Fibroblast of skin of right quadriceps (primary cell): ENCODE measurements at regions not wholly inside any gene's neighbourhood (a gene's known extent, or its start where the extent isn't known, plus 50 kb on each side); places are given as distances from the start of the nearest gene placed in this dataset.

Source experiments
- DNase-seq: peaks from one replicate; pipeline ENCODE4 v3.0.0-alpha.2; 2013

DNA sequence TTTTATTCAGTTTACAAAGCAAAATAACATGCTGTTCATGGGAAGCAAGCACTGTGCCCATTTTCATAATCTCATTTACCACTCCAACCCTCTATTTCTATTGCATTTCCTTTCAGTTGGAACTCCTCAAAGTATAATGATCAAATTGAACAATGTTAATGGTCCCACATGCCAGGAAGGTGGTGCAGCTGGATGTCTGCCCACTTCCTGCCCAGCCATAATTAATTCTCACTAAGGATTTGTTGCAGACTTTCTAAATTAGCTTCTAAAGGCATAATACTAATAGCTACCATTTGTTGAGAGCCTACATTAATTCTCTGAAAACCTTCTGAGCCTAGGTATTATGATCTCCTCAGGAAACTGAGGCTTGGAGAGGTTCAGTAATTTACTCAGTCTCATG is 316.1 kb upstream of the TPM1 start:
- no peak for DNase-seq

DNA sequence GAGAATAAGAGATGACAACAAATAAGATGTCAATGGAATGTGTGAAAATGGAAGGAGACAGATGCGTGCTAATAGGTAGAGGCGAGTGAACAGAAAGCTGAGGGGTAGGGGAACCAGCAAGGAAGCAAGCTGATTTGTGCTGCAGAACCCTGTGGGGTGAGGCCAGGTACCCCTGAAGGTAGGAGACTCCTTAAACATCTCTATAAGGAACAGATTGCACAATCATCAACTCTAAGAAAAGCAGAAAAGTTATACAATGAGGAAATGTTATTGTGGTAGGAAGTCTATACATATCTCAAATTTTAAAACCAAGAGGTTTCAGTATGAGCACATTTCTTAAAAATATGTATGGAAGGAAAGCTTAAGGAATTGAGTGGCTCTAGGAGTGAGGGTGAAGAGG is 315.0 kb upstream of the TPM1 start:
- DNase-seq = no peak

DNA sequence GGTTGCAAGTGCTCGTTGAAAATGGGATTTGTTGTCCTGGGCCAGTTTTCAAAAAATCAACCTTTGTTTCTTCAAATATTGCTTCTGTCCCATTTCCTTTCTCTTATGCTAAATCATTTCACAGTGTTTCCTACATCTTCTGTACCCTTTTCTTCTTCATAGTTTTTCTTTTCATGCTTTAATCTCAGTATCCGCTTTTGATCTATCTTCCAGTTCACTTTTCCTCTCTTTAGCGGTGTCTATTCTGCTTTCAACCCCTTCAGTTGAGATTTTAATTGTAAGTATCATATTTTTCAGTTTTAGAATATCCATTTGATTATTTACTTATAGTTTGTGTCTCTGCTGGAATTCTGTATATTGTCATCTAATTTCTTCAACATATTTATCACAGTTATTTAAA is 311.7 kb upstream of the TPM1 start:
- DNase-seq = no peak

DNA sequence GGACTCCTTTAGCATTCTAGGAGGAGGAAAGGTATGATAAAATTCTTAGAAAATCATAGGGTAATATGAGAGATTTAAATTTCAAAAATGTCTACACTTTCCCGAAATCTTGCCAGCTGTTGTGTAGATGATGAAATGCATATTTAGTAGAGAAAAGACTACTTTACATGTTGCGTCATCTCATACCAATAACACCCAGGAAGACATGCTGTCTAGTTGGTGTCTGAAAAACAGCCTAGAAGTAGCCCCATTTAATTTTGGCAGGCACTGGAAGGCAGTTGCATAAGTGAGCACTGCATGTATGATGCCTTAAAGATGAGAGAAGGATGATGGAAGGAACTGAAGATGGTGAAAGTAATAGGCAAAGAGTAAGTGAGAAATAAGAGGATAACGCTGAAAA is 310.5 kb upstream of the TPM1 start:
- DNase-seq = peak; percentile 20

DNA sequence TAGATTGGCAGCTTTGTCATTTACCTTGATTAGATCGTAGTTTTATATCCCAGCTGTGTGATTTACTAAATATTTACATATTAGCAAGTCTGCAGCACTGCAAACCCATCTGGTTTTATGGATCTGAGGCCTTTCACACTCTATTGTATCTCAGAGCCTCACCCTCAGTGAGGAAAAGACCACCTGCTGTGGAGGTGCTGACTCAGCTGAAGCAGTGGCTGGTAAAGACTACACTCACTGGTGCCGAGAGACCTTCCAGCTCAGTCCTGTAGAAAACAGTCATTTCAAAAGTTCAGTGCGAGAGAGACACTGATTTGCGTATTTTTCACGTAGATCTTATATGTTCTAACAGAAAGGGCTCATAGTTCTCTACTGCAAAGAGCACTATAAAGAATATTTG is 307.8 kb upstream of the TPM1 start:
- peak; percentile 45 for DNase-seq

DNA sequence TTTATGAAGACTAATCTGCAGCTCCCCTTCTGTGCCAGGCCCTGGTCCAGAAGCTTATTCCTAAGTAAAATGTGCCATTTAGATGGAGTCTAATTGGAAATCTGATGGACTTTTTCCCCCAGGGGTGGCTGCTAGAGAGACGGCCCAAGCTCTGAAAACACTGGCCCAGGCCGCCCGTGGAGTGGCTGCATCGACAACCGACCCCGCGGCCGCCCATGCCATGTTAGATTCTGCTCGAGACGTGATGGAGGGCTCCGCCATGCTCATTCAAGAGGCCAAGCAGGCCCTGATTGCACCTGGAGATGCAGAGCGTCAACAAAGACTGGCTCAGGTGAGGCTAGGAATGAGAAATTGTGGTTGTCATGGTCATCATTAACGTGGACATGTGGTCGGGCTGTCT is 305.8 kb upstream of the TPM1 start:
- DNase-seq = no peak

DNA sequence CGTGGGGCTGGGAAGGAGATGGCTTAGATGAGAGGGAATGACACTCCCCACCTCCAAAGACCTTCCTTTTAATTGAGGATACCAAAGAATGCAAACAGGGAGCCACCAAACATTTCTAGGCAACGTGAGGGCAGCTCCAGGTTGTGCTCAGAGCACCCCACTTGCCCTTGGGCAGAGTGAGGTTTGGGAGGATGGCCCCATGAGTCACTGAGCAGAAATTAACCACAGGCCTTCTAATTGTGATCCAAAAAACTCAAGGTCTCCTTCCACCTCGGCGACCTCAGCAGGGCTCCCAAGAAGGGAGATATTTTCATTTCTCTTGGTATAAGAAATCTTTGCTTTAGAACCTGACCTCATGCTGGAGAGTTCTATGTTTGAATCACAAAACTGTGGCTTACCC is 305.0 kb upstream of the TPM1 start:
- no peak for DNase-seq

DNA sequence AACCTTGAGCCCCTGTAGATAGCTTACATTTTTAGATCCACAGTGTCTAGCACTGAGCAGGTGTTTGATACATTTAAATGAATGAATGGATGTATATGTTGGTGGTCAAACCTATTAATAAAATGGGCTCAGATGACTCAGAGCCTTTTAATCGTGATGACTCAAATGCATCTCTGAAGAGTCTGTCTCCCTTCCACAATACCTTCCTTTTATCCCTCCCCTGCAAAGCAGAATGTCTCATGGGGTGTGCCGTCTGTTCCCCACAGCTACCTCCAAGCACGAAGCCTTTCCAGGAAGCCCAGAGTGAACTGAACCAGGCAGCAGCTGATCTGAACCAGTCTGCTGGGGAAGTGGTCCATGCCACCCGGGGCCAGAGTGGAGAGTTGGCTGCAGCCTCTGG is 303.5 kb upstream of the TPM1 start:
- peak; percentile 74 for DNase-seq

DNA sequence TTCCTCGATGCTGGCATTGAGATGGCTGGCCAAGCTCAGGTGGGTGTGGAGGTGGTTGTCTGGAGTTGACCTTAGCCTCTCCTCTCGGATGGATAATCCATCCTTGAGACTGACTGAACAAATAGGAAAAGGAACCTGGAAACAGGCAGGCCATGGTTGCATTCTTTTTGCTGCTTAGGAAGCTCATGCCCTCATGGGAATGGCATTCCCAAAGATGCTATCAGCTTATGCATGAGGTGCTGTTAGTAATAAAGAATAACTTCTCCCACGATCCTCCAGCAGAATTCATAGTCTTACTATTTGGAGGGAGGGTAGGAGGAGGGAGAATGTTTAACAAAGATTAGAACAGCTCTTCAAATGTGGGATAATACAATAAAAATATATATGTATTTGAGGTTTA is 303.0 kb upstream of the TPM1 start:
- peak; percentile 79 for DNase-seq

DNA sequence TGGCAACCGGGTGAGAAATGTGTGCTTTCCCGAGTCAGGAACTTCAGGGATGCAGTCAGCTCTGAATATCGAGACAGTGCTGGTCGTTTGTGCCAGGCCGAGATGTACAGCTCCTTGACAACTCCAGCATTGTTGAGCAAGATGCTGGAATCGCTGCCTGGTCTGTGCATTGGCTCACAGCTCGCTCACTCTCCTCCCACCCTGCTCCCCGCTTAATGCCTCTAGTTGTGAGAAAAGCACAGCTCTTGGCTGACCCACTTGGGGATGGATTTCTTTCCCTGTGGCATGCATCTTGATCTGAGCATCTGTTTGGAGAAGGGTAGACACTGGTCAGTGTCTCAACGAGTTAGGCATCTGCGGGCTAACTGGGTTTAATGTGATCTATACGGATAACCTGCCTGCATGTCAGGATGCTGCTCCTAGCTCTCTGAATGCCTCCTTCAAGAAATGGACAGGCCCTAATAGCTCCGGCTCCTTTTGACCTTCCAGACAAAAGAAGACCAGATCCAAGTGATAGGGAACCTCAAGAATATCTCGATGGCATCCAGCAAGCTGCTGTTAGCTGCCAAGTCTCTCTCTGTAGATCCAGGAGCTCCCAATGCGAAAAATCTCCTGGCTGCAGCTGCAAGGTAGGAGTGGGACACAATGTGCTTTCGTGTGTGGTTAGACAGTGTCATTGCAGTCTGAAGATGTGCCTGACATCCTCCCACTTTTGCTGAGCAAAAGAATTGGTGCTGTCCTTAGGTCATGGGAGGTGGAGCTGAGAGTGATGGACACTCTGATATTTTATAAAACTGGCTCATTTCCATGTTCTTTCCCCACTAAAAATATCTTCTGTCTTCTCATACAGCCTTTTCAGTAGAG is 302.2 kb upstream of the TPM1 start:
- DNase-seq = peak; percentile 14

DNA sequence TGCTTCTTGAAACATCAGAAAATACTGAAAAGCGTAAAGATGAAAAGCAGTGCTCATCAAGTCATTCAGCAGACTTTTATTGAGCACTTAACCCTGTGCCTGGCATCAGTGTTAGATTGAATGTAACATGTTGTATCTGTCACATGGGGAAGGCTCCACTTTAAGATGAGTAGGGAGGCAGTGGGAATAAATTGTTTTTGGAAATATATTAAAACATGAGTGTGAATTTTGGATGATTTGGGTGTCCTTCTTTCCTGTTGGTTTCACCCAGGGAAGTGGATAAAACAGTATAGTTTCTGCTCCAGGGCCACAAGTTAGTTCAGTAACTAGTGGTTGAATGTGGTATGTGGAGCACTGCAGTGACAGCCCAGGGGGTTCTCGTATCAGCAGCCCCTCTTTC is 301.4 kb upstream of the TPM1 start:
- DNase-seq = no peak

DNA sequence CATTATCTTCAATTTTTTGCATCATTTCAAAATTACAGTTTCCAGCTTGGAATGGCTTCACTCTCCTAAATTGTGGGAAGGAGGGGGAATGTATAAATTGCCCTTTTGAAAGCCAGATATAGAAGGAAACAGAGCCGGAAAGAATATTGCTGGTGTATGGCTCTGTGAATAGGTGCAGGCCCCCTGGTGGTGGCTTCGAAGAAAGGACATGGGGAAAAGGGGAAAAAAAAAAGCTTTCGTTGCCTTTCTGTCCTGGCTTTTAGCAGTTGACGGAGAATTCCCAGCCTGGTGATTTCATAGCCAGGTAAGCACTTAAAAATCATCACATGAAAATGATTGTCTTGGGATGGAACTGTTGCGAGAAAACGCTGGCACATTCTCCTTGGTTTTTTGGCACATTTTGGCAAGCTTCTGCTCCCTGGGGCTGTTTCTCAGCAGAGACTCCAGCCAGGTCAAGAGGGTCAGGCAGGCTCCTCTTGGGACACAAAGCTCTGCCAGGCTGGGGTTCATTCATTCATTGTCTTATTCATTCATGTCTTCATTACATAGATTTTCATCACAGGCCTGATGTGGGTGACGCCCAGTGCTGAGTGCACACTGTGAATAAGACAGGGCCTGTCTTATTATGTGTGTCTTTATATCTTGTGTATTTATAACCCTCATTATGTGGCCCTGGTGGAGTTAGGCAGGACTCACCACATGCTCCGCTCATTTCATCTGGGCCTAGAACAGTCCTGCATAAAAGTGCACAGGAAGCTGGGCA is 300.0 kb upstream of the TPM1 start:
- DNase-seq = peak; percentile 88

DNA sequence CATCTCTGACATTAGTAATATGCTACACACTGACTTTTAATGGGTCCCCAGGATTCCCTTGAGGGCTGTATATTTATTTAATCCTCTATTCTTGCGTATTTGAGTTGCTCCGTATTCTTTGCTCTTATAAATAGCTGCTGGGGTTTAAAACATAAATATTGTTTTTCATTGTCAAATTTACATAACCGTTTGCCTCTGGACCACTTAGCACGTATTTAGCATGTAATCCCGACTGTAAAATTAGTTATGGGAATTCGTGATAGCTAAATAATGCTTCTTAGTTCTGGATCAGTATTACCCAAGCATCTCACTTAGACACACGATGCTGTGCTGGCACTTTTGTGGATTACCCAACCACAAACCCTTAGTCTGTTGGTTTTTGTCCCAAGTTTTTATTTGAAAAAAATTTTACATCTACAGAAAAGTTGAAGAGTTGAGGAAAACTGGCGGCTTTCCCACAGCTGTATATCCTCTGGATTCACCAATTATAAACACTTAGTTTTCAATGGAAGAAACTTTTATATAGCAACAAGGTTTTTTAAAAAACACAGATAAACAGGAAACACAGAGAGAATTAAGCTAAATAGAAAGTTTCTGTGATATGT is 296.8 kb upstream of the TPM1 start:
- DNase-seq = no peak

DNA sequence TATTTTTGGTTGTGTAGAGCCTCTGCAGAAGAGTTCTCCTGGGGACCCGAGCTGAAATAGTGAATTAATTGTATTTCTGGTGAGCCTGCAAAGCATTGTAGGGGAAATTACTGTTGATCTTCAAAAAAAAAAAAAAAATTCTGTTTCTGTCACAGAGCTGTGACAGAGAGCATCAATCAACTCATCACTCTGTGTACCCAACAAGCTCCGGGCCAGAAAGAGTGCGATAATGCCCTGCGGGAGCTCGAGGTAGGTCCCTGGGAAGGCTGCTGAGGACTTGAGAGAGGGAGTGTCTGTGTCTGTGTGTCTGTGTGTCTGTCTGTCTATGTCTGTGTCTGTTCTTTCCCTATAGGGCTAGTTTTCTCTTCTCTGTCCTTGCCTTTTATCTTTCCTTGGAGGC is 294.4 kb upstream of the TPM1 start:
- DNase-seq = no peak

DNA sequence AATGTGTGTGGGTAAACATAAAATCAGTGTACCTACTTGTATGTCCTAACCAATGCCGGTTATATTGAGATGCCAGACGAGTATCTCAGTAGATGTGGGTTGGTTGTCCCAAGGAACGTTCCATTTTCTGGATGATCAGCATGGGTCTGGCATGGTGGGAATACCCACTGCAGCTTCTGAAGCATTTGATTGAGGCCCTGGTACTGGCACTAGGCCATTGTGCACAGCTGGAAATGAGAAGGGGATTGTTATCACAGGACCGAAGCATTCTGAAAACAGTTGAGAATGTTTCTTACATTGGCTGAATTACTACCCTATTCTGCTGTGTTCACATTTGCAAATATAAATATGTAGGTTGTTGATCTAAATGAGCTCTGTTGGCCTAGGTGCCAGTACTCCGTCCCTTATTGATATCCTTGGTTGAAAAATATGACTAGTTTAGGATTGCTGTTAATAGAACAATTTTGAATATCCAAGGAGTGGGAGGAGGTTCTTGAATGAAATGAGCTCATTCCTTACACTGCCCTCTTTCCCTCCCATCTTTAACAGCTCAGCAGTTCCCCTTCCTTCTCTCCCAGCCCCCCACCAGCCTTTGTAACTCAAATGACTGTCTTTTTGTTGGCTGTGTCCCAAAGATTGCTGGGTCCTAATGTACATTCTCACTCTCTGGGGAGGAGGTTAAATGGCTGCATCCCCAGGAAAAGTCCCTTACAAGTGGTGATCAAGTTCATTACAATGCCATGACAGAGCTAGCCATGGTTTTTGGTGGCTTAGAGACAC is 293.3 kb upstream of the TPM1 start:
- peak; percentile 67 for DNase-seq

DNA sequence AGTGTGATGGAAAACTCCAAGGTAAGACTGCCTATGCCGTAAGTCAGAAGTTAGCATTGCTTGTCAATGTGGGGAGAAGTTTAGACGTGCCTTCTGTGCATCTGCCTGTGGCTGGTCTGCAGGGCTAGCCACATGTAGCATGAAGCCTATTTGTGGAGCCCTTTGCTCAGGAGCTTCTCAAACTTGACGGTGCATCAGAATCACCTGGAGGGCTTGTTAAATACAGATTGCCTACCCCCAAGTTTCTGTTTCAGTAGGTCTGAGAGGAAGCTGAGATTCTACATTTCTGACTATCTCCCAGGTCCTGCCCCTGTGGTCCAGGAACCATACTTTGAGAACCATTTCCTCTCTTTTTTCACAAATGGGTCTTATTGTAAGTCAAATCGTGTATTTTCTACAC is 292.1 kb upstream of the TPM1 start:
- DNase-seq = no peak

DNA sequence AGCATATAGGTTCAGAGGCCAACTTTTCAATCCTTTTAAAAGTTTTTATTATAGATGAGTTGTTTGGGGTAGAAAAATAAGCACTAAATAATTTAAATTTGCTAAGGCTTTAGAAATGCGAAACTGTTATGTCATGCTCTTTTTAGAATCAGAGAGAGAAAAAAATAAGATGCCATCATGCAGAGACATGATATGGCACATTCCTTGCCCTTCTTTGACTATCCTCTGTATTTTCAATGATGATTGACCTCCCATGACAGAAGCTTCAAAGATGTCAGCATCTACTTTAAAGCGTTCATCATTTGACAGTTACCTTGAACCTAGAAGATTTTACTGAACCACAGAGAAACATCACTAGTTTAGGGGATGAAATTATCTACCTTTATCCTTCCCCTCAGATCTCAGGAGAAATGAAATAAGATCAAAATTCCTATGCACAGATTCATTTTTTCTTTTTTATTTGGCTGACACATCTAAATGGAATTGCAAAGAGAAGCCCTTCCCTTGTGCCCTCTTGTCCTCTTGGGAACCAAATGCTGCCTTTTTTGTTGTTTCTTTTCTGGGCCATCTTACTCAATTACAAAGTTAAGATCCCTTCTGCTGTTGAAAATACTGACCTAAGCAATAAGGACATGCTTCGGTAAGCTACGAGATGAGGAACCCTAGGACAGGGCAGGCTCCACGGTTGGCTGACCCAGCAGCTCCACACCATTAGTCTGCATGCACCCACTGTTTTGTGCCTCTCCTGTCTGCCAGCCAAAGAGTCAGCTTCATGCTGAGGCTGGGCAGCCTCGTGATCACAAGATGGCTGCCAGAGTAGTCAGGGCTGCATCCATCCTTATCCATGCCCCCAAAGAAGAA is 289.7 kb upstream of the TPM1 start:
- peak; percentile 38 for DNase-seq

DNA sequence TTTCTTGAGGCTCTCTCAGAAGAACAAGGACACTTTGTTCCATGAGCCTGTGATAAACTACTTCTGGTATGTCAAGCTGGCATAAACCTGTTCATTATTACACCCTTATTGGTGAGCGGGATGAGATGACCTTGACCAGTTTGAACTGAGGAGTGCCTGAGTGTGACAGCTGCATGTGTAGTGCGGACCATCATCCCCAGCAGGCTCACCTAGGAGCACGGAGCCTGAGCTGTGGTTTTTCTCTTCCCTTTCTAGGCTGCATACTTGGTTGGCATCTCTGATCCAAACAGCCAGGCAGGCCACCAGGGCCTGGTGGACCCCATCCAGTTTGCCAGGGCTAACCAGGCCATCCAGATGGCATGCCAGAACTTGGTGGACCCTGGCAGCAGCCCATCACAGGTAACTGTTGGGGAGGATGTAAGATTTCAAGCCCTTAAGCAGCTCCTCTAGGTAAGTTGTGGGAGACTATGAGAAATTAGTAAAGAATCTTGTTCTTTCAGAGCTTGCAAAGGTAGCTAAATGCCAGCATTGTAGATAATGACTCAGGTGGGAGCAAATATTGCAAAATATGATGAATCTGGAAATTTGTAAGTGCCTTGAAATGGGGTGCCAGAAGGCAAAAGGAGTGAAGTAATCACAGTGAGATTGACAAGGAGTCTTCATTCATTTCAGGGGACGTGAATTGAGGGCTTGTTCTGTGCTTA is 288.9 kb upstream of the TPM1 start:
- no peak for DNase-seq

DNA sequence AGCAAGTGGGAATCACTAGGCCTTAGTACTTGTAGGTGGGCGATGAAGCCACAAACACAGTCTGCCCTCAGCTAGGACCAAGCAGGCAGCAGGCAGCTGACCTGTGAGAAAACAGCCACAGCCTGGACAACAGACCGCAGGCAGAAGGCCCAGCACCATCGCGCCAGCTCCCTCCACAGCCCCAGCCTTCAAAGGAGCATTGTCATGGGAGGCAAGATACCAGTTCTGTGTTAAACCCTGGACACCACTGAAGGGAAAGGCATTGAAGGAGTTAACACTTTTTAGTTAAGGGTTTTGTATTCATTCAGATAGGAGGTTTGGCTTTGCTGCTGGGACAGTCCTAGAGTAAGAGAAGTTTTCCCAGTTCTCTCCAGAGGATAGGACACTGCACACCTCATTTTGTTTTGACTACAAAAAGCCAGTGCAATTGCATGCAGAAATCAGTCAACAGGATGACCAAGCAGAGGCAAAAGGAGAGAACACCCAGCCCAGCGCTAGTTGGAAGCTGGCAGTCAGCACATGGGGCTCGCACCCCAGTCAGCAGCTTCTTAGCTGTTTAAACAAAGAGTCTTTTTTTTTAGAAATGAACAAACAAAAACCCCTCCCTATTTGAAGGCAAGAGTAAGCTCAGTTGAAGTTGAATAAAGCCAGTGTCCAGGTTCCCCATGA is 286.1 kb upstream of the TPM1 start:
- no peak for DNase-seq

DNA sequence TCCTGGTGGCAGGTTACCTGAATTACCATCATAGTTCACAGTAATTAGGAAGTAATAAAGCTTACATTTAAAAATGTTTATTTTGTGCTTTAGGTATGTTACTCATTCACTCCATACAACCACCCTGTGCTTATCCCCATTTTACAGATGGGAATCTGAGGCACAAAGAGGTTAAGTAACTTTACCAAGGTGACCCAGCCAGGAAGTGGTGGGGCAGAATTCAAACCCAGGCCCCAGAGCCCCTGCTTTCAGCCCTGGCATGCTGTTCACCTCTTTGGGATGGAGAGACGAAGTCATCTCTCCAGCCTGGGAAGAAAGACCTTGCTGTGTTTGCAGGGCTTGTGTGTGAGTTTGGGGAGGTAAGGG is 285.6 kb upstream of the TPM1 start:
- no peak for DNase-seq

DNA sequence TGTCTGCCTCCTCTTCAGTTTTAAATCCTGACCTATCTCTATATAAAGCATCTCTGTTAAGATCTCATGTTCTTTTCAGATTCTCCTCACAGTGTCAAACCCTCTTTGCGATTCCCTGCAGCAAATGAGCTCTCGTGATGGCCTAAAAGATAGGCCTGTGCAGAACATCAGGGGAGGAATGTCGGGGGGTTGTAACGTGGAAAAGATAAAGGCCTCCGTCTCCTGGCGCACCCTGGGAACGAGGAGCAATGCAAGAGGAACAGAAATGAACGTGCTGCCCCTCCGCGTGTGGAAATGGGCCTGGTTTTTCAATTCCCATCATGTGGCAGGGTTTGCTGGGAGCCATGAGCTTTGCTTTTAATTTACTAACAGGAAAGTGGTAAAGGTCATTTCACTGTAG is 285.0 kb upstream of the TPM1 start:
- no peak for DNase-seq
